CD4-positive, alpha-beta T cell treated with Interleukin-17A for 1 hour (primary cell): ENCODE measurements at regions not wholly inside any gene's neighbourhood (a gene's known extent, or its start where the extent isn't known, plus 50 kb on each side); places are given as distances from the start of the nearest gene placed in this dataset.
"Not testable (repeated sequence)": the region's sequence is repeated elsewhere in the genome, so short reads cannot be mapped to it uniquely, and the experiment has no call there.

Experiments
- DNase-seq: peaks from one replicate; pipeline ENCODE4 v3.0.0-alpha.2; 2020

DNA sequence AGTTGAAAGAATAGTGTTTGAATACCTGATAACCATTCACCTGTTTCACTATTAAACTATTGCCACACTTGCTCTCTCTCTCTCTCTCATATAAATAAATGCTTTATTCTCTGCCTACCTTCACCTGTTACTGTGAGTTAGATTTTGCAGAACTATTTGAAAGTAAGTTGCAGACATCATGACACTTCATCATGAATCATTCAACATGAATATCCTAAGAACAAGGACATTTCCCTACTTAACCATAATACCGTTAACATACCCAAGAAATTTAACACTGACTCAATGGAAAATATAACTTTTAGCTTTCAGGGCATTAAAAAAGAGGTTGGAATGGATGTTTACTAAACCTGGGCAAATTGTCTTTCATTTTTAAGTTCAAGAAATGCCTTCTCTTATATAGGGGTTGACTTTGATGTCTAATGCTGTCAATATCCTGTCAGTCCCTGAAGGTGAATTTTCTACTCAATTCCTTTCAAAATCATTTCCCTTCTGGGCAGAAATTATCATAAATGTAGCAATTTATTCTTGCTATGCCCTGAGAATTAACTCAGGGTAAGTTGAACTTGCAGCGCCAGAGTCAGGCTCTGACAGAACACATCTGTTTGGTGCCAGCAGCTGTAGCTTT lies 582.6 kb upstream of the TLE4 start:
- DNase-seq: no peak

DNA sequence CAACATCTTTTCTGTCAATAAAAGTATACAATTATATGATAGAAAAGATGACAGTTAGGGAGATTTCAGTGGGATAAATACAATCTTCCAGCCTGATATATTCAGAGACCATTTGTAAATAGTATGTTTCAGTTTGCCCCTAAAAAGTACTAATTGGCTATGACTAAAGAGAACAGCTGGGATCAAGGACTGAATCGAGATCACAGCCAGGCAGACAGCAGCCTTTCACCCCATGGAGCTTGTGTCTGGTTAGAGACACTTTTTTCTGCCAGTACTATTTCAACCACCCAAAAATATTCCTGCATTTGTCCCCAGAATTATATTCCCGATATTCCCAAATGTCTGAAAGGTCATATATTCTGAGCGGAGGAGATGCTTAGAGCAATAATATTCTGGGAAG lies 577.3 kb upstream of the TLE4 start:
- no peak for DNase-seq

DNA sequence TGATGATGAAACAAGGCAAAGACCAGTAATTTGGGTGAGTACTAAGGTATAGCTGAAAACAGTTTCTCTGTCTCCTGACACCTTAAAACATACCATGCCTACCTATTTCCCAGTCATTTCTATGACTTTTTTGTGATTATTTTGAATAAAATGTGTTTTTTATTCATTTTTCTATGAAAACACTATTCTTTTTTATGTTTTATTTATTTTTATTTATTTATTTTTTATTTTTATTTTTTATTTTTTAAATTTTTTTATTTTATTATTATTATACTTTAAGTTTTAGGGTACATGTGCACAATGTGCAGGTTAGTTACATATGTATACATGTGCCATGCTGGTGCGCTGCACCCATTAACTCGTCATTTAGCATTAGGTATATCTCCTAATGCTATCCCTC lies 576.8 kb upstream of the TLE4 start:
- DNase-seq: not testable (repeated sequence)

DNA sequence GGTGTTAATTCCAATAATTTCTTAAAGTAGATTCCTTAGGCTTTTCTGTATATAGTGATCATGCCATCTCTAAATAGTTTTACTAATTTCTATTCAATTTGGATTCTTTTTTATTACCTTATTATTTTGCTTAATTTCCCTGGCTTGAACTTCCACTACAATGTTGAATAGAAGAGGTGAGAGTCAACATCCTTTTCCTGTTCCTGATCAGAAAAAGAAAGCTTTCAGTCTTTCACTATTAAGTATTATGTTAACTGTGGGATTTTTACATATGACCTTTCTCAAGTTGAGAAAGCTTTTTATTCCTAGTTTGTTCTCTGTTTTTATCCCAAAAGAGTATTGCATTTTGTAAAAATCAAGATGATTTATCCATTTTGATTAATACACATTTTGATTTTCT lies 574.5 kb upstream of the TLE4 start:
- DNase-seq: no peak

DNA sequence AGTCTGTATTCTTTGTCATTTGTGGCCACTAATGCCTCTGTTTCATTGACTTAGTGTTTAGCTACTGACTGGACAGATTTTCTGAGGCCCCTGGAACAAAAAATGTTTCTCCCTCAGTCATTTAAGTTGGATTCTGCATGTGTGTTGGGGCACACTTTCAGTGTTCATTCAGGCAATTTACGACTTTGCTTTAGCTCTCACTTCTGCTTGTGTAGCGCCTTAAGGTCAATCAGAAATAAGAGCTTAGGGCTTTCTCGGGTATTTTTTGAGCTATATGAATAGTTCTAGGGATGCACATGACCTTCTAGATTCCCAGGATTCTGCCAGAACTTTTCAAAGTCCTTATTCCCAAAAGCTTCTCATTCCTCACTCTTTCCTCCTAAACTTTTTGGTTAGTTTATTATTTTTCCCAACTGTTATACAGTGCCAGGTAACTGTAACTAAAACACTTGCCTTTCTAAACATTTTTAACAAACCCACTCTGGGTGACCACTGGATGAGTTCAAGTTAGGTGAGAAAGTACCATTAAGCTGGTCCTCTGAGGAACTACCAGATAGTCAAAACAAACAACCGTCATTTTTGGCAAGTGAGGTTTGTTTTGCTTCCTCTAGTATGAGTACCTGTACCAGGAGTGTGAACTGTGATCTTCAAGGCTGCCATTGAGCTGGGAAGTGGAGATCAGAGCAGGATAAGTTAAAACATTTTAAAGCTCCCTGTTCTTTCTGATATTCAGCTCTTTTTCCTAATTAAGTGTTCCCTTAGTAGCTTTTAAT lies 571.3 kb upstream of the TLE4 start:
- no peak for DNase-seq

DNA sequence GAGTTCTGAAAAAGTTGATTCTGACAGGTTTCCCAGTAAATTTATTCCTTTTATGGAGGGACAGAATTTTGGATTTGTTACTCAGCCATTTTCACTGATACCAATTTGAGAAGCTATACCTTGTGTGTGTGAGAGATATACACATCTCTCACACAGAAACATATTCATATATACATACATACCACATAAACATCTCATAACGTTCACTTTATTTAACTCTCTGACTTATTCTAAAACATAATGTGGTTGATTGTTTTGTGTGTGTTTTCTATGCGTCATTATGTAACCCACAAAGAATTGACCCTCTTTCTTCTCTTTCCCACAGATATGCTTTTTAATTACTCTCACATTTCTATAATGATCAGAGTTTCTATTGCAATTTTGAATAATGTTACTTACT lies 570.8 kb upstream of the TLE4 start:
- no peak for DNase-seq

DNA sequence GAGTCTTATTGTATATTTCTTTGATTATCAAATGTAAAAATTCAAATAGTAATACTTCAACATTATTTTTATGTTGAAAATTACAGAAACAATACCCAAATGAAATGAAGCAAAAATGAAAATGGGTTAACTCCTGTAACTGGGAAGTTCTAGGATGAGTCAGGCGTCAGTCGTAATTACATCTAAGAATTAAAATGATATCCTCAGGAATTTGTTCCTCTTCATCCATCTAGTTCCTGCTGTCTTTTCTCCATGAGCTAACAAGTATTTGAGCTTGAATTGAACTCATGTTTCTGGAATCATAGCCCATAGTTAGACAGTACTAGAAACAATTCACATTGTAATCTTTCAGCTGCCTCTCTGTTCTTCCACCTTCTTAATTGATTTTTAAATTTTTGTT lies 568.3 kb upstream of the TLE4 start:
- no peak for DNase-seq

DNA sequence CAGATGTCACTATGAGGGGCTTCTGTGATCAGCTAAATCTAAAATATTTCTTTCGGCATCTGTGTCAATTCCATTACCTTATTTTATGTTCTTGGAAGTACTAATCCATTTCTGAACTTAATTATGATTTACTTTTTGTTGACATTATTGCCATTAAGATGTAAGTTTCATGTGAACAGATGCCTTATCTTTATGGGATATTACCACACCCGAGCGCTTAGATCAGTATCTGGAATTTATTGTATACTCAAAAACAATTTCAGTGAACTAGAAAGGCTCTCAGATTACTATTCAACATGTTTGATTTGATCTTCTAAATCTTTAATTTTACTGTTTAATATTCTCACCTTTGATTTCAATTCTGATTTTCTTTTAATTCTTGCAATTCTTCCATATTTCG lies 567.7 kb upstream of the TLE4 start:
- no peak for DNase-seq

DNA sequence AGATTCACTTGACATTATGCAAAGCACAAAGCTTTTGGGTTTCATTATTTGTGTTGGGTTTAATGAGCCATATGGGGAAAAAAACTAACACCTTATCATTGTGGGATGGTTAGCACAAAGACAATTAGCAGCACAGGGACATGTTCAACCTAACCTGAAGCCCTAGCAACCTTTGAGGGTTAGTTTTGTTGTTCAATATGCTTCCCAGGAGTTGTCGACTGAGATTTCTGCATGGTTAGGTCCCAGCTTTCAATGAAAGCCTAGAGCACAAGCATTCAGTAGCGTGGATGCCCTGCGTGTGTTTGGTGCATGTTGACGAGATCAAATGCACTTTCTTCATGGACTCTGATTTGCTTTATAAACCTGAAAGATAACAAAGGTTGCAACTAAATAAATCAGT lies 565.2 kb upstream of the TLE4 start:
- no peak for DNase-seq

DNA sequence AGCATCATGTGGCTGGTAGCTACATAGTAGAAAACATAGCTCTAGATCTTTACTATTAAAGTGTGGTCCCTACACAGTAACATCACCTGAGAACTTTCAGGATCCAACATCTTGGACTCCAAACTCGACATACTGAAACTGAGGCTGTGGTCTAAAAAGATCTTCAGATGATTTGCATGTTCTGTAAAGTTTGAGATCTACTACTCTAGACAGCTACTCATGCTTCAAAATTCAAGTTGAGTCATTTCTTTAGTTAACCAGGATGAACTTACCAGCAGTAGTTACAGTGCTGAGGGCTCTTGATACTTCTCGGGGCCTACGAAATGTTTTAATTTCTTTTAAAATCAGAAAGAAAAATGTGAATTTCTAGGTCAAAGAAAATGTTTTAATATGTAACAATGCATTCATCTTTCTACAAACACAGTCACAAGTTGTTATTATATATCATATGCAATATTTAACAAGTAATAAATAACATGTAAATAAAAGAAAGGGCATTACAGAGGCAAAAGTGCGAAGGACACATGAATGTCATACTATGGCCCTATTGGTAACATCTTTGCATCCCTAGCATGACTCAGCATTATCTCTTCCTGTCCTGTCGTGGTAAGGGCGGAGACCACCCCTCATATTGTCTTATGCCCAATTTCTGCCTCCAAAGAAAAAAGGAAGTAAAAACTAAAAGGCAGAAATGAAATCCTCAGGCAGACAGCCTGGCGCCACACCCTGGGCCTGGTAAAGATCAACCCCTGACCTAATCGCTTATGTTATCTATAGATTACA lies 563.9 kb upstream of the TLE4 start:
- DNase-seq: no peak

DNA sequence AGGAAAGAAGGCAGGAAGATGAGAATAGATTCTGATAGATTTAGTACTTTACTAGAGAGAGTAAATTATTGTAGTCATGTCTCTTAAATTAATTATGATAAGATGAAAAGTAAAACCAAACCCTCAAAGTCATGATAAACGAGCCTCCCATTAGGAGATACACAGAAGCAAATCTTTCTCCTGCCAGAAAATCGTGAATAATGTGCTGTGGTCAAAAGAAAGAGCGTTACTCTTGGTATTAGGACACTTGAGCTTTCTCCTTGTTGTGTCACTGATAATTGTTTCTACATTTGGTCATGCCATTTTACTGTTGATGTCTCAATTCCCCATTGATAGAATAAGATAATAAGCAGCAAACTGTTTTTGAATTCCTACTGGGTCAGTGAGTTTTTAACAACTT lies 562.8 kb upstream of the TLE4 start:
- DNase-seq: no peak

DNA sequence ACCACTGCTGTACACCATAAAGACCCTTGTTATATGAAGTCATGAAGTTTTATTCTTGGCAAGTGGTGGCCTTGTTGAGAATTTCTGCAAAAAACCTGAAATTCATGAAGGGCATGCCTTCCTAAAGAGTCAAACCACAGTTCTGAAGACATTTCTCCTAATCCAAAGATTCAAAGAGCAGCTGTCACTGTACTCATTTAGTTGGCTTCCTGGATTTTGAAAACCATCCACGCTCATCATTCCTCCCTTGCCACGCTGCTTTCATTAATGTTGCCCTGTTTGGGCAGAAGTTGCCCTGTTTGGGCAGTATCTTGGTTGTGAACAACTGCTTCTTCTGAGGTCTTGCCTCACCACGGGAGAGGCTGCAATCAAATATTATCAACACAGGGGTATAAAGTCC lies 560.3 kb upstream of the TLE4 start:
- no peak for DNase-seq

DNA sequence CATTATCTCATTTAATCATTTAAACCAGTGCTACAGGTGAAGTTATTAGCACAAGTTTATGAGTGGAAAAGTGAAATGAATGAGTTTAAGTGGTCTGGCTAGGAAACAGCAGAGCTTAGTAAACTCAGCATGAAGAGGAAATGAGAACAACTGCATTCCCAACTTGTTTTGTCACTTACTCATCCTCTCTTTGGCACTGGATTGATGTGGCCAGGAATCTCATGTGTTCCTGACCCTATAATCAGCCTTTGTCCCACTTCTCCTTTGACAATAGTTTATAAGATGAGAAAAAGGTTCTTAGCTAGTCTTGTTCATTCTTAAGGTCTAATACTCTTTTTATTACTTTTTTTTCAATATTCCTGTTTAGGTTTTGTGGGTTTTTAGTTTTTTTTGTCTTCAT lies 559.2 kb upstream of the TLE4 start:
- no peak for DNase-seq

DNA sequence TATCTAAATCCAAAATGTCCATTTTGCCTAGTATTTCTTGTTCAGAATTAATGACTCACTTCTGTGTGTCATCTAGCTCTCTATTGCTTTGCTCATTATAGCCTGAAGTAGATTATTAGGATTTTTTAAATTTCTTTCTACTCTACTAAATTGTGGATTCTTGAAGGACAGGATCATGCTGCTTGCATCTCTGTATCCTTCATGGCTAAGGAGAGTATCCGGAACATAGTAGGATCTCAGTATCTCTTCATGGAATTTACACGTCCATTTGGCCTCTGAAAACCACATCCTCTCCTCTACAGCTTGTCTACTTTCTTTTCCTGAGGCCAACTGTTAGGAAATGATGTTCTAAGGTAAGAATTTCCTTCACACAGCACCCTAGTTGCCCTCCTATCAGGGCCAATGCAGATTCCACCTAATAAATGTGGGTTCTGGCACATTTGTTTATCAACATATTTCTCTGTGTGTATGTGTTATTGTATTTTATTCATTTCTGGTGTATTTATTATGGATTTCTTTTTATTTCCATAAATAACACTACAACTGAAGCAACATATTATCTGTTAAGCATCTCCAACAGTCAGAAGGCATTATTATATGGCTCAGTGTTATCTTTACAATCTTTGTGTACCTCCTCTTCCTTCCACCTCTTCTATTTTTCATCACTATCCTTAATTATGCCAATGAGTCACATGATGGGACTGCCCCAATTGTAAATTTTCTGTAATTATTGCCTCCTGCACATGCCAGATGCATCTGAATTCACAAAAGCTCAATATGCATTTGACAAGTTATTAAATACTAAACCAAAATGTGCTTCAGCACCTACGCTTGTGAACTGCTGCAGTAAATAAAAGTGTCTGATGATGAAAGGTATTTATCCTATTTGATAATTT lies 557.8 kb upstream of the TLE4 start:
- DNase-seq: no peak

DNA sequence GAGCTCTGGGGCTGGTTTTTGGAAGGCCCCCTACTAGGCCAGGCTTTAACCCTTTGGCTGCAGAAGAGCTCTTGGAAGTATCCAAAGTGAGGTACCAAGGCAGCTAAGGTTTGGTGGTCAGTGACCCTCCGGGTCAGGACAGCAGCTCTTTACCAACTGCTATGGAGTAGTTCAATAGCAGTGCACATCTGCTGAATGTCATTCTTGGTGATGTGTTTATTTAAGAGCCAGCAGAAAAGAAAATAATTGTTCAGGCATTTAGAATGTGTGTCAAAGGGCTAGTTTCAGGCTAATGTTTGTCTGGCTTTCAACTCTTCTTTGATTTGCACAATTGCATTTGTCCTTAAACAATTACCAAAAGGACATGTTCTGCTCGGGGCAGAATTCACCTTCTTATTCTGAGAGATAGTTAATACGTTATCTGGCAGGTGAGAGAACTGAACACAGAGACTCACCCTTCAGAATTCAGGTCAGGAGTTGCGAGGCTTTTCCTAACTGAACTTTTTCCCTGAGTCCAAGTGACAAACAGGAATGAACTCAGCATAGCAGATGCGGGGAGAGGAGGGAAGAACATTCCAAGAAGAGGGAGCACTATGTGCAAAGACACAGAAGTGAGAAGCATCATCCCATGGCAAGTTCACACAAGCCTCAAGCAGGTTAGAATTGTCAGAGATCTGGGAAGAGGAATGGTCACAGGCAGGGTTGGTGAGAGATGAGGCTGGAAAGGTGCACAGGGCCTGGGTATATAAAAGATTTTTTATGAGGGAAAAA lies 556.7 kb upstream of the TLE4 start:
- DNase-seq: no peak

DNA sequence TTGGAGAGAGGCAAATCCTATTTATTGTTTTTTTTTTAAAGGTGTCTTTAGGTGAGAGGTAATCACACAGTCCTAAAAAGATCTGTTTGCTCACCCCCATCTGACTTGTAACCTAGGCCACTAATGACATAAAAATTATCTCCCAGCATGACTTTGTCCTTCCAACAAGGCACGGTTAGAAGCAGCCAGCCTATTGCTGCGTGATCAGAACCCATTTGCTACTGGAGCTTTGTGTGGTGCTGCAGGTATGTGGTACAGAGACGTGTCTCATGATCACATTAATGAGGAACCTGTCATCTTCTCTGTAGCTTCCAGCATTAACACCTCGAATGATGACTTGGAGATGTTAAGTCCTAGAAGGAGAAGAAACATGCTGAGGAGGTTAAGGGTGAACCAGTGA lies 555.8 kb upstream of the TLE4 start:
- no peak for DNase-seq

DNA sequence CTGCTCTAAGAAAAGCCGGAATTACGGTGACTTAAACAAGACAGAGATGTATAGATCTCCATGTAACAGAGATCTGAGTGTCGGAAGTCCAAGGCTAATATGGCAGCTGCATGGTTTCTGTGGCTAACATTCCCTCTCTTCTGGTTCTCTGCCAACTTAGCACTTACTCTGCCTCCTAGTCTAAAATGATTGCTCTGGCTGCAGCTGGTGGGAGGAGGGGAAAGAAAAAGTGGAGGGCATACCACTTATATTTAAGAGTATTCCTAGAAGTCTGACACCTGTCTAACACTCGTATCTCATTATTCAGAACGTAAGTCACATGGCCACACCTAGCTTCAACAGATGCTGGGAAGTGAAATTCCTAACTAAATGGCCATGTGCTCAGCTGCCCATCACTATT lies 551.5 kb upstream of the TLE4 start:
- DNase-seq: no peak

DNA sequence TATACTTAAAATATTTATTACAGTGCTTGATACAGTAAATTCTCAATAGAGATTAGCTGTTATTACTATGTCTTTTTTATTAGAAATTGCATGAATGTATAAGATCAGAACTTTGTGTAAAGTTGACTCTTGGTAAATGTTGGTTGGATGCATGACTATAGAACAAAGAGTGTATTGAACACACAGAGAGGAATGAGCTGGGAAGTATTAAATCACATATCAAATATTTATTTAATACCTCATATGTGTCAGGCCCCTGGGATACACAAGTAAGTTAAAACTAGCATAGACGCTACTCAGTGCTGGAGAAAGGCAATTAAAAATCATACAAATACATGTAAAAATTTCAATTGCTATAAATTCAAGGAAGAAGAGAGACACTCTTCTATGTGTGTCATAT lies 550.7 kb upstream of the TLE4 start:
- no peak for DNase-seq

DNA sequence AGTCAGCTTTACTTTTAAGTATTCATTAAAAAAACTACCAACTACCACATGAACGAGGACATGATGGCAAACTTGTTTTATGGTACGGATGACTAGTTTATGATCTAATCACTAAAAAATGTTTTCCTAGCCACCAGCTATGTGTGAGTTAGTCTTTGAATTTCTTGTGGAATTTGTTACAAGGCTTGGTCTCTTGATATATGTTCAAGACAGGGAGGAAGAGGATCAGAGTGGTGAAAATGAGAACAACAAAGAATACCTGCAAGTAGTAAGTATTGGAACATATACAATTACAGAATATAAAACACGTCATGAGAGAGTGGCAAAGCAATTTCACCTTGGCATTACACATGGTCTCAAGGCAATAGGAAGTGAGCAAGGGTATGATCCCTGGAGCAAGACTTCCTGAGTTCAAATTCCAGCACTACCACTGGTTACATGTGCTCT lies 548.6 kb upstream of the TLE4 start:
- no peak for DNase-seq

DNA sequence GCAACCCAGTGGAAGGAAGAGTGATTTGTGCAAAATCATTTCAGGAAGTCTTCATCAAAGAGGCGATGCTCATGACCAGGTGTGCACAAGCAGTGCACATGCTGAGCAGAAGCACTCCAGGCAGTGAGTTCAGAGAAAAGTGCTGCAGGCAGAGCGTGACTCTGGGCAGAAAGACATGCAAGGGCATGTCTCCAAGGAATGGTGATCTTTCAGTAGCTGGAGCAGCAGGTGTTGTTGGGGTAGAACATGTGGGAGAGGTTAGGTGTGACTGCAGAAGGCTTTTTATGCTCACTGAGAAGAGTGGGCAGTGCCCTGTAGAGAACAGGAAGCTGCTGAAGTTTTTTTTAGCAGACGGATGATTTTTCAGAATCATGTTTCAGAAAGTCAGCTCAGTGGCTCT lies 545.4 kb upstream of the TLE4 start:
- no peak for DNase-seq

DNA sequence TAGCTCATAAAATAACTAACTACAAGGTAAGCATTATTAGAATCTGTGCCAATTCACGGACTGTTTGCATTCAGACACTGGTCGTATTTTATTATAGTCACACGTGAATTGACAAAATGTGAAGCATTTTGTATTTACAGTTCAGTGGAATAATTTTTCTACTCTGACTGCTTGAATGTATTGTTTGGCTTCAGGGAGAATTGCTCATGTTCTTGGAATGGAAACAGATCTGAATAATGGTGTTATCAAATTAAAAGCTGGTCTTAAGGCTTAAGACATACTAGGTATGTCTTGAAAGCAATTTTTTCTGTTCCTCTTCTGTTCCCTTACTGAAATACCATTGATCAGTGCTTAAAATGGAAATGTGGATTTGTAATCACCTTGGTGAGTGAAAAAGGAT lies 543.7 kb upstream of the TLE4 start:
- DNase-seq: no peak

DNA sequence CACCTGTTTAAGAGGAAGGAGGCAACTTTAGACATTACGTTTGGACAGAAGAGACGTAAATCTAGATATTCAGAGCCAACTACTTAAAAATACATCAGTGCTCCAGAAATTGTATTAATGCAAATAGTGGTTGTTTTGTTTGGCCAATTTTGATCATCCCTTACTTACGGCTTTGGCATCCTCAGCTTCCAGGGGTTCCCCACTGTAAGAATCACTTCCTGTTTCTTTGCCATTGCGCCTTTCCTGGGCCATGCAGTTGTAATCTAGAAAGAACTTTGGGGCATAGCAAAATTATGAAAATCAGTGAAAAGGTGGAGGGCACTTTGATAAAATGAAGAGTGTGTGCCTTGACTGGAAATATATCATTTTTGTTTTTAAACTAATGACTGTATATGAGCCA lies 537.2 kb upstream of the TLE4 start:
- DNase-seq: no peak
